HG02571 (cell line): ENCODE measurements at regions not wholly inside any gene's neighbourhood (a gene's known extent, or its start where the extent isn't known, plus 50 kb on each side); places are given as distances from the start of the nearest gene placed in this dataset.
"Not testable (repeated sequence)": the region's sequence is repeated elsewhere in the genome, so short reads cannot be mapped to it uniquely, and the experiment has no call there.

Experiments used
- ATAC-seq: cut with Tn5 transposase; IDR thresholded peaks from one replicate; pipeline ENCODE4 v1.9.1; 2021; ENCODE audit warnings: mild to moderate bottlenecking, moderate library complexity; ENCODE audit not compliant: unreplicated experiment

- no peak for ATAC-seq
Observed at GRCh38 chr6:135604035-135604860, 106.7 kb upstream of the AHI1 start.

GRCh38 chr6:135605278-135605790 is 107.8 kb upstream of the AHI1 start:
- no peak for ATAC-seq

GRCh38 chr6:135606392-135606791 is 108.9 kb upstream of the AHI1 start:
- ATAC-seq: no peak

- no peak for ATAC-seq
Observed at GRCh38 chr6:135608031-135608430, 110.5 kb upstream of the AHI1 start.

GRCh38 chr6:135610192-135610591 is 112.7 kb upstream of the AHI1 start:
- ATAC-seq: not testable (repeated sequence)

GRCh38 chr6:135616655-135617054 is 119.1 kb upstream of the AHI1 start:
- ATAC-seq: no peak

- no peak for ATAC-seq
Observed at GRCh38 chr6:135617222-135617621, 119.7 kb upstream of the AHI1 start.

GRCh38 chr6:135622081-135622480 is 124.5 kb upstream of the AHI1 start:
- no peak for ATAC-seq

GRCh38 chr6:135623979-135624378 is 126.4 kb upstream of the AHI1 start:
- ATAC-seq: no peak

- ATAC-seq: no peak
Observed at GRCh38 chr6:135624402-135625295, 127.1 kb upstream of the AHI1 start.

GRCh38 chr6:135626001-135626400 is 128.5 kb upstream of the AHI1 start:
- ATAC-seq: not testable (repeated sequence)

GRCh38 chr6:135627092-135627715 is 129.7 kb upstream of the AHI1 start:
- ATAC-seq: peak; percentile 69

- ATAC-seq: no peak
Observed at GRCh38 chr6:135630789-135631376, 133.3 kb upstream of the AHI1 start.

- ATAC-seq: no peak
Observed at GRCh38 chr6:135631821-135632220, 134.3 kb upstream of the AHI1 start.

GRCh38 chr6:135633573-135633972 is 136.0 kb upstream of the AHI1 start:
- no peak for ATAC-seq

GRCh38 chr6:135637701-135638100 is 140.2 kb upstream of the AHI1 start:
- ATAC-seq: no peak

GRCh38 chr6:135638108-135638507 is 140.6 kb upstream of the AHI1 start:
- no peak for ATAC-seq

- ATAC-seq: no peak
Observed at GRCh38 chr6:135640048-135640447, 142.5 kb upstream of the AHI1 start.

GRCh38 chr6:135640449-135641111 is 143.0 kb upstream of the AHI1 start:
- ATAC-seq: no peak

GRCh38 chr6:135642912-135643311 is 145.4 kb upstream of the AHI1 start:
- no peak for ATAC-seq
